GM23248 (cell line): ENCODE measurements at regions not wholly inside any gene's neighbourhood (a gene's known extent, or its start where the extent isn't known, plus 50 kb on each side); places are given as distances from the start of the nearest gene placed in this dataset.

Experiments
- EZH2 ChIP-seq: fragments of 200-600 bp; sonication (generic); IDR thresholded peaks from 2 replicates; pipeline ENCODE4 v1.6.1; 2018; ENCODE audit warnings: antibody characterized with exemption, mild to moderate bottlenecking; ENCODE audit not compliant: insufficient read depth, poor library complexity, severe bottlenecking
- EZH2phosphoT487 ChIP-seq: fragments of 200-600 bp; sonication (generic); IDR thresholded peaks from 2 replicates; pipeline ENCODE4 v1.6.1; 2018; ENCODE audit warnings: antibody characterized with exemption, moderate library complexity, mild to moderate bottlenecking, low read depth; ENCODE audit not compliant: insufficient read depth

DNA sequence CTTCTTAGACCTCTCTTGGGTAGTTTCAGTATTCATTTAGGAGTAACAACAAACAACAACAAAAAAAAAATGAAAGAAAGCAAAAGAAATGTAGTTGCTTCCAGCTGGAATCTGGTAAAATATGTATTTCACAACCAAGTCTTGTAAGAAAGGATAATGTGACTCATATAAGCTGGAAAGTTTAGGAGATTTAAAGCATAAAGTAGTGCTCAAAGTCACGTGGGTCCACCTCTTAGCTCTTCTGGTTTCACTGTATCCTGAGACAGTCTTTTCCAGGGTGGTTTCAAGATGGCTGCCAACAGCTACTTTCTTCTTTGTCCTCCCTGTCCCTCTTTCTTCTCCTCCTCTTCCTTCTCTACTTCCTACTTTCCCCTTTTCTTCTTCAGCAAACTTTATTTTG lies 69.5 kb upstream of the CDK13 start:
- no peak for TF ChIP-seq EZH2phosphoT487
- TF ChIP-seq EZH2 = no peak
